ENCODE measurements at regions not wholly inside any gene's neighbourhood (a gene's known extent, or its start where the extent isn't known, plus 50 kb on each side); places are given as distances from the start of the nearest gene placed in this dataset.

DNA sequence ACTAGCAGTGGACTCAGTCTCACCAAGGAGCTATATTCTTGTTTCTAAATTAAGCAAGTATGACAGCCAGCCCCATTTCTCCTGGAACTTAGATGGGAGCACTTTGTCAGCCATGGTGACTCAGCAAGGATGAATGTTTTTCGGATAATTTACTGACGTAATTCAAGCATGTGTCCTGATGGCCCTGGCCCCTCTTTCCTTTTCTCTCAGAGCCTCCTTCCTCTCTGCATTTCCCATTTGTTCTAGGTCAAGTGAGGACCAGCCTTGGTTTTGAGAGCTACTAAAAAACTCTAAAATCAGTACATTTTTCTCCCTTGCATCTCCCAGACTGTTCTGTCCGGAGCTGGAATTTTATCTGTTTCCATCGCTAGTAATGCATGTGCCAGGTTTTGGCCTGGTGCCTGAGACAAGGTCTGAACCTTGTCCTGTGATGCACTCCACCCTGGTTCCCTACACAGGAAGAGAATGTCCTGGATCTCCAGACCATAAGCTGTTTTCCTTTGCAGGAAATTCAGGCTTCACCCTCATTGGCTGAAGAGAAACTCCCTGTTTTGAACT, 256.6 kb upstream of the ROPN1 start:
- no peak overlapping the region for H3K4me3 ChIP-seq (ENCODE audit: low read depth, low read length)

DNA sequence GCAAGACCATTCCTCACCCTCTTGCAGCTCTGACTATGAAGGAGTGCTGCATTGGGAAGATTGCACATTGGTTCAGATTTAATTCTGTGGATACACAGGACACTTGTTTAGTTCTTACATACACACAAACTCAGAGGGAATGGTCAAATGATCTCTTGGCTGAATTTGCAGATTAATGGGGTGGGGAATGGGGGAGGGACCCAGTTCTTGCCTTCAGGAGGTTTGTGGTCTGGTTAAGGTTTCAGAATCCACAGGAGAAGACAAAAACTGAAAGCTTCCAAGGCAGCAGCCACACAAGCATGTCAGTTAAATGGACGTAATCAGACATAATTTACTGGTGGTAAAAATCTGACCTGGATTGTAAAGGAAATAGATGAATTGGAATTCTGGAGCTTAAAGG, 257.1 kb upstream of the ROPN1 start:
- H3K4me3 ChIP-seq (ENCODE audit: low read depth, low read length), result no peak overlapping the region
- TF ChIP-seq, protein P1, sequence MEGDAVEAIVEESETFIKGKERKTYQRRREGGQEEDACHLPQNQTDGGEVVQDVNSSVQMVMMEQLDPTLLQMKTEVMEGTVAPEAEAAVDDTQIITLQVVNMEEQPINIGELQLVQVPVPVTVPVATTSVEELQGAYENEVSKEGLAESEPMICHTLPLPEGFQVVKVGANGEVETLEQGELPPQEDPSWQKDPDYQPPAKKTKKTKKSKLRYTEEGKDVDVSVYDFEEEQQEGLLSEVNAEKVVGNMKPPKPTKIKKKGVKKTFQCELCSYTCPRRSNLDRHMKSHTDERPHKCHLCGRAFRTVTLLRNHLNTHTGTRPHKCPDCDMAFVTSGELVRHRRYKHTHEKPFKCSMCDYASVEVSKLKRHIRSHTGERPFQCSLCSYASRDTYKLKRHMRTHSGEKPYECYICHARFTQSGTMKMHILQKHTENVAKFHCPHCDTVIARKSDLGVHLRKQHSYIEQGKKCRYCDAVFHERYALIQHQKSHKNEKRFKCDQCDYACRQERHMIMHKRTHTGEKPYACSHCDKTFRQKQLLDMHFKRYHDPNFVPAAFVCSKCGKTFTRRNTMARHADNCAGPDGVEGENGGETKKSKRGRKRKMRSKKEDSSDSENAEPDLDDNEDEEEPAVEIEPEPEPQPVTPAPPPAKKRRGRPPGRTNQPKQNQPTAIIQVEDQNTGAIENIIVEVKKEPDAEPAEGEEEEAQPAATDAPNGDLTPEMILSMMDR (IDR thresholded peaks at IDR 0.05; ENCODE audit: low read depth, low read length), result no peak

More for the DNA sequence above, 256.6 kb upstream of the ROPN1 start:
- TF ChIP-seq, protein P1 (IDR thresholded peaks at IDR 0.05; ENCODE audit: low read depth, low read length), result no peak

DNA sequence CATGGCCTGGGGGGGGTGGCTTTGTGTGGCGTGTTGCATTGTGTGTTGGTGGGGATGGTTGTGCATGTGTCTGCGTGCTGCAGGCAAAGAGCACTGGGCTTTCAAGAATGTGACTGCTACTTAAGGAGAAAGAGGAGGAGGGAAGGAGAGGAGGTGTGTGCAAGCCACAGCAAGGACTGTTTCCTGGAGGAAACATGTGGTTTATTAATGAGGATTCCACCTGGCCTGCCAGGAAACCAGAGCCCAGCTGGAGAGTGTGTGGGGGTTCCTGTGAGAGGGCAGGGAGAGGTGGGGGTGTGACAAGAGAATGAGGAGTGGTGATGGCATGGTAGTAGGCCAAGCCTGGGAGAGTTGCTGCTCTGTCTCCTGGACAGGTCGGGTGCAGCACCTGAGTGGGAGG, 258.1 kb upstream of the ROPN1 start:
- TF ChIP-seq, protein P1 (IDR thresholded peaks at IDR 0.05; ENCODE audit: low read depth, low read length), result no peak
- H3K4me3 ChIP-seq (ENCODE audit: low read depth, low read length), result no peak overlapping the region

DNA sequence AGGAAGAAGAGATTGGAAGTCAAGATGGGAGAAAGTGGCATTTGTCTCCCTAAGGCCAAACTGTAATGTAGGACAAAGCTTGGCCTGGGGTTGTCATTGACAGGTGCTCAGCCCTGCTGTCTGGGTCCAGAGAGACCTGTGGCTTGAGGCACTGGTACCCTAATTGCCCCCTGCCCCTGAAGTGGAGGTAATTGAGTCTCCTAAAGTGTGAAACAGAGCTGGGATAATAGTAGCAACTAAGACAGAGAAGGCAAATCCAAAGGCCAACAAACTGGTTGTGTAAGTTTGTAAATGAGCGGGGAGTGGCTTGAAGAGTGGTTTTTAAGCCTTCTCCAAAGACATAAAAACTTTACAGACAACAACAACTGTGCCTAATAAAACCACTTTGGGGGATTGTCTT, 264.2 kb upstream of the ROPN1 start:
- no peak overlapping the region for H3K4me3 ChIP-seq (ENCODE audit: low read depth, low read length)
- TF ChIP-seq, protein P1 (IDR thresholded peaks at IDR 0.05; ENCODE audit: low read depth, low read length), result no peak

DNA sequence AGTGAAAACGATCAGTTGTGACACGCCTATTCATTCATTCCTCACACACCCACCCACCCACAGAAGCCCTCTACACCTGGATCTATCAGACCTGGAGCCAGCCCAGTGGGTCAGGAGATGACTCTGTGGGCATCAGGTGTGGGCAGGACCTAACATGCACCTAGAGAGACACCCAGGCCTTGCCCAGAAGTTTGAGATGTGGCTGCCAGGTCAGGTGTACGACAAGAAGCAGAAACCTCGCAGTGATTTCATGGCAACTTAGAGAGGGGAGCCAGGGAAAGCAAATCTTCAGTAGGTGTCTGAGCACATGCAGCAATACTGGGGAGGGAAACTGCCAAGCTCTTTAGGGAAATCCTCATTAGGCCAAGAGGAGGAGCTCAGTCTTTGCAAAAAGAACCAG, 264.7 kb upstream of the ROPN1 start:
- no peak overlapping the region for H3K4me3 ChIP-seq (ENCODE audit: low read depth, low read length)

DNA sequence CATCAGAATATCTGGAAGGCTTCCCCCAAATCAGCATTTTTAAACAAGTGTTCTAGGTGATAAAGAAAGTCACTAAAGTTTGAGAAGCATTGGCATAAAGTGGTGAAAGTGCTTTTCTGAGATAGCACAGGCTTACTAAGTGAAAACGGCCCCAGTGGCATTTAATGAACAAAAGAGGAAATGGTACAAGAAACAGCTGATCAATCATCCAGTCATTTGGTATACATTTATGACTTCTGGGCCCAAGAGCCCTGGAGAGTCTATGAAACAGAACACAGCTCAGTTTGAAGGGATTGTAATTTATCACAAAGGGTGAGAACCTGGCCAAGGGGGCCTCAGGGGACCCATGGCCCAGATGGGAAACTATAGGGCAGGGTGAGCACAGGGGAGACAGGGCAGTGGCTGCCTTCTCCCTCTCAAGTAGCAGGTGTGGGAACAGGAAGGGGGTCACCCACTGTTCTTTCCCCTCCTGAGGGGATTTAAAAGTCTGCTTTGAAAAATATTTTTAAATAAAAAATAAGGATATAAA, 265.5 kb upstream of the ROPN1 start:
- no peak overlapping the region for H3K4me3 ChIP-seq (ENCODE audit: low read depth, low read length)
- TF ChIP-seq, protein P1 (IDR thresholded peaks at IDR 0.05; ENCODE audit: low read depth, low read length), result no peak

More for the DNA sequence above, 264.7 kb upstream of the ROPN1 start:
- TF ChIP-seq, protein P1 (IDR thresholded peaks at IDR 0.05; ENCODE audit: low read depth, low read length), result no peak

DNA sequence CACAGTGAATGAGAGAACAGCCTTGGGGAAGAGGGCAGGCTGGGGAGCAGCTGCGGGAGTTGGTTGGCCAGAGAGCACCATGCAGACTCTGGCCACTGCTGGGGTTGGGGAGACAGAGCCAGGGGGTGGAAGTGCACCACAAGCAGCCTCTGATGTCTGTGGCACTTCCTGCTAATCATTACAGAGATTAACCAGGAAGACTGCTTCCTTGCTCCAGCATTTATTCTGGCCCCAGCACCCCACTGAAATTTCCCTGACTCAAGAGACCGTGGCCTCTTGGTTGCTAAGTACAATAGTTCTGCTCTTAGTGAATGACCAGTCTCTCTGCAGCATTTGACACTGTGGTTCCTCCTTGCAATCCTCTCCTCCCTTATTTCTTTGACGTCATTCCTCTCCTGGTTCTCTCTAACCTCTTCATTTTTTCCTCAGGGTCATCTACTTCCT, 266.2 kb upstream of the ROPN1 start:
- H3K4me3 ChIP-seq (ENCODE audit: low read depth, low read length), result no peak overlapping the region
- TF ChIP-seq, protein P1 (IDR thresholded peaks at IDR 0.05; ENCODE audit: low read depth, low read length), result no peak
